ENCODE measurements at regions not wholly inside any gene's neighbourhood (a gene's known extent, or its start where the extent isn't known, plus 50 kb on each side); places are given as distances from the start of the nearest gene placed in this dataset.

GRCh38 chr6:44649365-44650025 is 262.0 kb downstream of the CDC5L start:
- DNase-seq (ENCODE audit: low read depth), result peak; percentile 70
- TF ChIP-seq, protein P1, sequence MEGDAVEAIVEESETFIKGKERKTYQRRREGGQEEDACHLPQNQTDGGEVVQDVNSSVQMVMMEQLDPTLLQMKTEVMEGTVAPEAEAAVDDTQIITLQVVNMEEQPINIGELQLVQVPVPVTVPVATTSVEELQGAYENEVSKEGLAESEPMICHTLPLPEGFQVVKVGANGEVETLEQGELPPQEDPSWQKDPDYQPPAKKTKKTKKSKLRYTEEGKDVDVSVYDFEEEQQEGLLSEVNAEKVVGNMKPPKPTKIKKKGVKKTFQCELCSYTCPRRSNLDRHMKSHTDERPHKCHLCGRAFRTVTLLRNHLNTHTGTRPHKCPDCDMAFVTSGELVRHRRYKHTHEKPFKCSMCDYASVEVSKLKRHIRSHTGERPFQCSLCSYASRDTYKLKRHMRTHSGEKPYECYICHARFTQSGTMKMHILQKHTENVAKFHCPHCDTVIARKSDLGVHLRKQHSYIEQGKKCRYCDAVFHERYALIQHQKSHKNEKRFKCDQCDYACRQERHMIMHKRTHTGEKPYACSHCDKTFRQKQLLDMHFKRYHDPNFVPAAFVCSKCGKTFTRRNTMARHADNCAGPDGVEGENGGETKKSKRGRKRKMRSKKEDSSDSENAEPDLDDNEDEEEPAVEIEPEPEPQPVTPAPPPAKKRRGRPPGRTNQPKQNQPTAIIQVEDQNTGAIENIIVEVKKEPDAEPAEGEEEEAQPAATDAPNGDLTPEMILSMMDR (IDR thresholded peaks at IDR 0.05; ENCODE audit: low read length, missing control alignments), result no peak
- H3K4me3 ChIP-seq (replicated peaks; ENCODE audit: low read depth, low read length), result peak overlapping the region; percentile 0

DNA sequence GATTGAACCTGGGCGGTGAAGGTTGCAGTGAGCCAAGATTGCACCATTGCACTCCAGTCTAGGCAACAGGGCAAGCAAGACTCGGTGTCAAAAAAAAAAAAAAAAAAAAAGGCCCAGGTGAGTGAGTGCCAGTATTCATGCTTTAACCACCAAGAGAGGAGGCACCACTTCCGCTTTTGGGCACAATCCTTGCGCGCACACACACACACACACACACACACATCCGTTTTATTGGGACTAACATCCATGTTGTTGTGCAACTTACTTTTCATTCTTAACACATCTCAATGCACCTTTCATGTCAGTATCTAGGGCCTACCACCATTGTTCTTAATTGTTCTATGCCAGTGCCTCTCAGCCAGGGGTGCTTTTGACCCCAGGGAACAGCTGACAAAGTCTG is 263.0 kb downstream of the CDC5L start:
- H3K4me3 ChIP-seq (replicated peaks; ENCODE audit: low read depth, low read length), result no peak overlapping the region
- TF ChIP-seq, protein P1 (IDR thresholded peaks at IDR 0.05; ENCODE audit: low read length, missing control alignments), result no peak
- DNase-seq (ENCODE audit: low read depth), result no peak

DNA sequence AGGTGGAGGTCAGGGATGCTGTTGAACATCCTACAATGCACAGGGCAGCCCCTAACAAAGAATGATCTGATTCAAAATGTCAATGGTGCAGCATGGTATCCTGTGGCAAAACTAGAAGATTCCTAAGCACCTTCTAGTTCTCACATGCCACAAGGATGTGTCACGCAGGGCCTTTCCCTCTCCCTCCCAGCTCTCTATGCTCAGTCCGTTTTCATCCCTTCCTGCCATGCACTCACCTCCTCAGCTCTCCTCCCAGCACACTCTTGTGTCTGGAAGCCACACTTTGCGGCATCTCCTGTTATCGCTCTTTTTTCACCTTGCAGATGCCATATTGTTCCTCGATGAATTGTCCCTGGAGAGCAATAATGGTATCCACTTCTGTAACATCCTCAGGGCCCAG is 263.4 kb downstream of the CDC5L start:
- peak; percentile 27 for DNase-seq (ENCODE audit: low read depth)
- TF ChIP-seq, protein P1 (IDR thresholded peaks at IDR 0.05; ENCODE audit: low read length, missing control alignments), result no peak
- H3K4me3 ChIP-seq (replicated peaks; ENCODE audit: low read depth, low read length), result no peak overlapping the region

DNA sequence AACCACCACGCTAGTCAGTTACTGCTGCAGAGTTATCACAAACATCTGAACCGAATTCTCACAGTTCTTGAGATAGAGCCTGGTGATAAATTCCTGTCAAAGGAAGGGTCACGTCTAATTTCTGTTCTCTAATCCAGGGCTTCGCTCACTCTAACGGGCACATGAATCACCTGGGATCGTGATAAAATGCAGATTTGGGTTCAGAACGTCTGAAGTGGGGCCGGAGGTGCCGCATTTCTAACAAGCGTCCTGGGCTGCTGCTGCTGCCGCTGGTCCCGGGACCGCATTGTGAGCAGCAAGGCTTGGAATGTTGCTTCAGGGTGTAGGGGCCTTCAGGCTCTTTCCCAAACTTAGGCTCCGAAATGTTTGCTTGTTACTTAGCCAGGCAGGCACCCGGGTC is 264.1 kb downstream of the CDC5L start:
- no peak overlapping the region for H3K4me3 ChIP-seq (replicated peaks; ENCODE audit: low read depth, low read length)
- no peak for DNase-seq (ENCODE audit: low read depth)
- TF ChIP-seq, protein P1 (IDR thresholded peaks at IDR 0.05; ENCODE audit: low read length, missing control alignments), result no peak

DNA sequence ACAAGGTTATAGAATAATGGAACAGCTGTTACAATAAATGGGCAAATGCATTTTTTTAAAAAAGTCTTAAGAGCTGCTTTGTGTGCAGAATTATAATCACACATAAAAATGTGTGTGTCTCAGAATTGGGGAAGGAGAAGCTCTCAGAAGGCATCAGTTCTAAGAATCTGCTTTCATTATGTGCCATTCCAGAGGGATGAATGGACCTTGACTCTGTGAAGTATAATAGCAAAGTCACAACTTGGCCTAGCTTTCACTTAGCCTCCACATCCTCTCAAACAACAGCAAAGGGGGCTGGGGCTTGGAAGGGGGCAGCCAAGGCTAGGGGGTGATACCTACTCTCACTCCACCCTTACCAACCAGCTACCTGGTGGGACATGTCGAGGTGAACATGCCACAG is 265.0 kb downstream of the CDC5L start:
- TF ChIP-seq, protein P1 (IDR thresholded peaks at IDR 0.05; ENCODE audit: low read length, missing control alignments), result no peak
- no peak for DNase-seq (ENCODE audit: low read depth)
- H3K4me3 ChIP-seq (replicated peaks; ENCODE audit: low read depth, low read length), result no peak overlapping the region

GRCh38 chr6:44653091-44653490 is 265.6 kb downstream of the CDC5L start:
- no peak overlapping the region for H3K4me3 ChIP-seq (replicated peaks; ENCODE audit: low read depth, low read length)
- DNase-seq (ENCODE audit: low read depth), result no peak
- TF ChIP-seq, protein P1 (IDR thresholded peaks at IDR 0.05; ENCODE audit: low read length, missing control alignments), result no peak

GRCh38 chr6:44653761-44654218 is 266.3 kb downstream of the CDC5L start:
- TF ChIP-seq, protein P1 (IDR thresholded peaks at IDR 0.05; ENCODE audit: low read length, missing control alignments), result no peak
- DNase-seq (ENCODE audit: low read depth), result peak; percentile 25
- no peak overlapping the region for H3K4me3 ChIP-seq (replicated peaks; ENCODE audit: low read depth, low read length)
